ENCODE measurements at regions not wholly inside any gene's neighbourhood (a gene's known extent, or its start where the extent isn't known, plus 50 kb on each side); places are given as distances from the start of the nearest gene placed in this dataset.

- TF ChIP-seq ZBTB33 (IDR thresholded peaks at IDR 0.05; ENCODE audit: extremely low read depth, insufficient replicate concordance, low read length) = no peak
- no peak for TF ChIP-seq MAX (IDR thresholded peaks at IDR 0.05)
- TF ChIP-seq, protein P1, sequence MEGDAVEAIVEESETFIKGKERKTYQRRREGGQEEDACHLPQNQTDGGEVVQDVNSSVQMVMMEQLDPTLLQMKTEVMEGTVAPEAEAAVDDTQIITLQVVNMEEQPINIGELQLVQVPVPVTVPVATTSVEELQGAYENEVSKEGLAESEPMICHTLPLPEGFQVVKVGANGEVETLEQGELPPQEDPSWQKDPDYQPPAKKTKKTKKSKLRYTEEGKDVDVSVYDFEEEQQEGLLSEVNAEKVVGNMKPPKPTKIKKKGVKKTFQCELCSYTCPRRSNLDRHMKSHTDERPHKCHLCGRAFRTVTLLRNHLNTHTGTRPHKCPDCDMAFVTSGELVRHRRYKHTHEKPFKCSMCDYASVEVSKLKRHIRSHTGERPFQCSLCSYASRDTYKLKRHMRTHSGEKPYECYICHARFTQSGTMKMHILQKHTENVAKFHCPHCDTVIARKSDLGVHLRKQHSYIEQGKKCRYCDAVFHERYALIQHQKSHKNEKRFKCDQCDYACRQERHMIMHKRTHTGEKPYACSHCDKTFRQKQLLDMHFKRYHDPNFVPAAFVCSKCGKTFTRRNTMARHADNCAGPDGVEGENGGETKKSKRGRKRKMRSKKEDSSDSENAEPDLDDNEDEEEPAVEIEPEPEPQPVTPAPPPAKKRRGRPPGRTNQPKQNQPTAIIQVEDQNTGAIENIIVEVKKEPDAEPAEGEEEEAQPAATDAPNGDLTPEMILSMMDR (IDR thresholded peaks at IDR 0.05 in 2 of 3, conservative IDR thresholded peaks at IDR 0.05 in 1 of 3; ENCODE audit: borderline replicate concordance in 1 of 3, insufficient read depth in 1 of 3, low read depth in 2 of 3, low read length in 2 of 3) = no peak
- TF ChIP-seq YY1 (IDR thresholded peaks at IDR 0.05; ENCODE audit: extremely low read depth, insufficient replicate concordance, low read depth, low read length) = no peak
- no peak for TF ChIP-seq CEBPB (IDR thresholded peaks at IDR 0.05; ENCODE audit: low read depth)
- no peak for TF ChIP-seq POLR2AphosphoS5 (IDR thresholded peaks at IDR 0.05; ENCODE audit: low read depth, low read length)
- TF ChIP-seq TCF7L2 (IDR thresholded peaks at IDR 0.05; ENCODE audit: borderline replicate concordance, extremely low read depth, insufficient read depth, insufficient read length) = no peak
Measured at GRCh38 chr6:155995281-155995680, 539.6 kb upstream of the NOX3 start.
